Stimulated activated CD8-positive, alpha-beta memory T cell treated with anti-CD3 and anti-CD28 coated beads, Interleukin-12 subunit alpha, Interleukin-12 subunit beta, amount 100 ng/mL, for 1 hour (primary cell): ENCODE measurements at regions not wholly inside any gene's neighbourhood (a gene's known extent, or its start where the extent isn't known, plus 50 kb on each side); places are given as distances from the start of the nearest gene placed in this dataset.
"Not testable (repeated sequence)": the region's sequence is repeated elsewhere in the genome, so short reads cannot be mapped to it uniquely, and the experiment has no call there.

Experiments
- DNase-seq: peaks from one replicate; pipeline ENCODE4 v3.0.0-alpha.2; 2020; ENCODE audit warnings: low read depth

GRCh38 chr9:30012622-30013021, 2371.8 kb upstream of the ACO1 start:
- no peak for DNase-seq

DNA sequence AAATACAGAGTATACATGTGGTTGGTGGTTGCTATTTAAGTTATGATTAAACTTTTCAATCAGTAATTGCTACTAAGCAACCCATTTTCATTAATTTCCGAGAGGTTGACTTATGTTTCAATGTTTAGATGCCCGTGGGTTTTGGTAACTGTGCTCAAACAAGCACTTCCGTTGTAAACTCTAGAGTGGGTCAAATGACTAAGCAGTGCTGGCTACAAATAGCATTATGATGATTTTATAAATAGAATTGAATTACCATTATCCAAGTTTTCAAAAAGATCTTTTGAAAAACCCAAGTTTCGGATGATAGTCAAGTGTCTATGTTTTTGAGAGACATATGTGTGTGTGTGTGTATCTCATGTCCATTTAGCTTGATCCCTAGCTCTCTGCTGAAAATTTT, 2369.4 kb upstream of the ACO1 start:
- DNase-seq, result no peak

GRCh38 chr9:30020161-30020560, 2364.3 kb upstream of the ACO1 start:
- no peak for DNase-seq

- DNase-seq, result no peak
Measured at GRCh38 chr9:30035761-30036160, 2348.7 kb upstream of the ACO1 start.

- no peak for DNase-seq
Measured at GRCh38 chr9:30036558-30036957, 2347.9 kb upstream of the ACO1 start.

- DNase-seq, result no peak
Measured at GRCh38 chr9:30039712-30040111, 2344.7 kb upstream of the ACO1 start.

DNA sequence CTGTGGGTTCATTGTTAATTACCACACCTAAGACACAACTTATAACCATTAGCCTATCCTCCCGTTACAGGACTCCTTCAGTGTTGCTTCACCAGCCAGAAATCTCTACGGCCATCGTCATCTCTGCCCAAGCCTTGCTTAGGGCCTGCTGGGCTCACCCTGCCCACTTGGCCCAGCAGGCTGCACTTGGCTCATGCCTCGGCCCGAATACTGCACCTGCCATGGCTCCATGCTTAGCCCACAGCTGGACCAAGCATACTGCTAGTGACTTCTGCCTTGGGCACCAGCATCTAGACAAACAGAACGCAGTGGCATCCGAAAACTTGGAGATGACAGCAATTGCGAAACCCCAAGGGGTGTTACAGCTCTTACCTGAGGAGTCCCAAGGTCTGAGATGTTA, 2336.0 kb upstream of the ACO1 start:
- no peak for DNase-seq

DNA sequence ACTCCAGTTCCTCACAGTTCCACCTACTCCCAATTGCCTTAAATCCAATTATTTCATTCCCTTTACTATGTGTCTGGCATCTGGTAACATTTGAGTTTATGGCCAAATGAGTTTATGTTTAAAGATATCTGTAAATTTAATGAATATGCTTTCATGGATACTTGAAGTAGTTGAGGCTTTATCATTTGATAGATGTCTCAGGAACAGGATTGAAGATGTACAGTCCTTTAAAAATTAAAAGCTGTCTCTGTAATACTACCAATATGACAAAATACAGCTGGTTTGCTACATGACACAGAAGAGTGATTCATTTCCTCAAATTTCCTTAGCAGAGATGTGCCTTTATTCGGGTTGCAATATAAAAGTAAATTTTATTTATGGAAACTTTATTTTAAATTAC, 2326.0 kb upstream of the ACO1 start:
- DNase-seq, result no peak

DNA sequence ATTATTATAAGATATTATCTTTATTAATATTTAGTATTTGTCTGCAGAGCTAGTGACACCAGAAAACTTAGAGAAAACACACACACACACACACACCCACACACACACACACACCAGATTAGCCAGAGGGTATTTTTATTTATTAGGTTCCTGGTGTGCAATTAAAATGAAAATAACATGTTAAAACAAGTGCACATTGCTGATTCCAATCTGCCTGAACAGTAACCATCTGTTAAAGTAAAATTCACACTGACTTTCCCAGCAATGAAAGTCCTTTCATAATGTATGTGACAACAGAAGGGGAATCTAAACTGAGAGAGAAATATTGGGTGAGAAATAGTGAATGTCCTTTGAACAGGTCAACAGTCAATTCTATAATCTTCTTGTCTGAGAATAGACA, 2323.5 kb upstream of the ACO1 start:
- DNase-seq, result no peak

- DNase-seq, result no peak
Measured at GRCh38 chr9:30065888-30066287, 2318.6 kb upstream of the ACO1 start.

DNA sequence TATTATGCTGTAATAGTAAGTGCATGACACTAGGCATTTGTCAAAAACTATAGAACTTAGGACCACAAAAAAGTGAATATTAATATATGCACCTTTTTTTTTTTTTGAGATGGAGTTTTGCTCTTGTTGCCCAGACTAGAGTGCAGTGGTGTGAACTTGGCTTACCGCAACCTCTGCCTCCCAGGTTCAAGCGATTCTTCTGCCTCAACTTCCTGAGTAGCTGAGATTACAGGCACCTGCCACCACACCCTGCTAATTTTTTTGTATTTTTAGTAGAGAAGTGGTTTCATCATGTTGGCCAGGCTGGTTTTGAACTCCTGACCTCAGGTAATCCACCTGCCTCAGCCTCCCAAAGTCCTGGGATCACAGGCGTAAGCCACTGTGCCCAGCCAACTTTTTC, 2315.2 kb upstream of the ACO1 start:
- not testable (repeated sequence) for DNase-seq

- DNase-seq, result no peak
Measured at GRCh38 chr9:30075022-30075421, 2309.4 kb upstream of the ACO1 start.

- DNase-seq, result no peak
Measured at GRCh38 chr9:30075451-30076199, 2308.8 kb upstream of the ACO1 start.

DNA sequence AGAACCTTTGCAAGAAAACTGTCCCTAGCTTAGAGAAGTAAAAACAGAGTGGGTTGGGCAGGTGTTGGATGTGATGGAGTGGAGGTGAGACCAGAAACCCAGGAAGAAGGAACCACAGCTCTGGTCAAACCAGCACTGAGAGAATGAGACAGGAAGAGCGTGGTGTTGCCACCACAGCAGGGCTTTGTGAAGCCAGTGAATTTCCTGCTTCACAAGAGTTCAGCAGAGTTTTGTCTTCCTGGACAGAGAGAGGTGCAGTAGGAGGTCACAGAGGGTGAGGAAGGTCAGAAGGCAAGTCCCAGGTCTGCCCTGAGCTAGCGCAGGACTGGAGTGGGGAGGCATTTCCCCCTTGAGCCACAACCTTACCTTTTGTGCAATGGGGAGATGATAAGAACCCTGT, 2306.2 kb upstream of the ACO1 start:
- DNase-seq, result no peak

- no peak for DNase-seq
Measured at GRCh38 chr9:30089428-30089827, 2295.0 kb upstream of the ACO1 start.

- DNase-seq, result no peak
Measured at GRCh38 chr9:30103647-30104394, 2280.6 kb upstream of the ACO1 start.

GRCh38 chr9:30107134-30107533, 2277.3 kb upstream of the ACO1 start:
- not testable (repeated sequence) for DNase-seq

GRCh38 chr9:30116673-30117217, 2267.7 kb upstream of the ACO1 start:
- no peak for DNase-seq

GRCh38 chr9:30120666-30121065, 2263.8 kb upstream of the ACO1 start:
- no peak for DNase-seq

- DNase-seq, result no peak
Measured at GRCh38 chr9:30121611-30122010, 2262.8 kb upstream of the ACO1 start.

DNA sequence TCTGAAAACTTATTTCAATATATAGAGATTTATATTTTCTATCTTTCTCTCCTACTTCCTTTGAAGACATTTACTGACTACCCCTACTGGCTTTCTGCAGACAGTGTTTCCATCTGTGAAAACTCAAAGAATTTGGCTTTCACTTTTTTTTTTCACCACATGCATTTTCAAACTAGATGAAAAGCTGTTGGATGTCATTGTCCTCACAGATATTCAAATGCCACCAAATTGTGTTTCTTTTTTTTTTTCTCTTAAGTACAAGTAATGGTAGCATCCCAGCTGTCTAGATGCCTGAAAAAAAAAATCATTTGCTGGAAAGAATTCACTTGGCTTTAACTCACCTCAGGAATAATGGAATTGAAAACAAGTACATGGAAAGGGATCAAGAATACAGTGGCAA, 2258.6 kb upstream of the ACO1 start:
- no peak for DNase-seq

DNA sequence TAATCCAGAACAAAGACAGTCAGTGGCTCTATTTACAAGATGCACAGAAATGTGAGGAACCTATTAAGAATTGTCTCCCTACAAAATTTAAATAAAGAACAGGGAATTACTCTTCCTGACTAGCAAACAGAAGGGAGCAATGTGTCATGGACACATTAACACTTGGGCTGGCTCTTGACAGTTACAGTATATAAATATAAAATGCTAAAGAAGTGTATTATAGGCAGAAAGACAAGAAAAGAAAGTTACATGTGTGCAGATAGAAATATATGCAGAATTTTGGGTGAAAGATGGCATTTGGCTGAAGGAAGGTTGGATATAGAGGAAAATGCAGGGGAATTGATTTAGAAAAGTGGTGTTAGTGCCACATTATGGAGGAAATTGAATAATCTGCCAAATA, 2257.1 kb upstream of the ACO1 start:
- DNase-seq, result no peak

DNA sequence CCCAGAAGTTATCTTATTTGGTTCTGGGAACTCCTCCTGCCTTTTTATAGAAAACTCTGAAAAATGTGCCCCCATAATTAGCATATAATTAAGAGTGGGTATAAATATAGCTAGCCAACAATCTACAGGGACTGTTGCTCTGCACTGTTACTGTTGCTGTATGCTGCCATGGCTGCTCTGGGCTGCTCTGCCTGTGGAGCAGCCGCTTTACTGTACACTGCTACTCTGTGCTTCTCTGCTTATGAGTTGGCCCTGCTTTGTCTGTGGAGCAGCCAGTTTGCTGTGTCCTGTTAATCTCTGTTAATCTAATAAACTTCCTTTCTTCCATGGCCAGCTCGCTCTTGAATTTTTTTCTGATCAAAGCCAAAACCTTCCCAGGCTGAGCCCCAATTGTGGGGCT, 2244.0 kb upstream of the ACO1 start:
- DNase-seq, result no peak
